GM19455 (cell line): ENCODE measurements at regions not wholly inside any gene's neighbourhood (a gene's known extent, or its start where the extent isn't known, plus 50 kb on each side); places are given as distances from the start of the nearest gene placed in this dataset.

Experiments
- ATAC-seq: cut with Tn5 transposase; IDR thresholded peaks from one replicate; pipeline ENCODE4 v1.9.1; 2021; ENCODE audit not compliant: unreplicated experiment

- no peak for ATAC-seq
These were observed 427.4 kb upstream of the JARID2 start for GRCh38 chr6:14818422-14818884.

GRCh38 chr6:14819001-14819400 lies 426.9 kb upstream of the JARID2 start:
- ATAC-seq: no peak

GRCh38 chr6:14819840-14820420 lies 425.9 kb upstream of the JARID2 start:
- no peak for ATAC-seq

GRCh38 chr6:14822012-14822553 lies 423.8 kb upstream of the JARID2 start:
- no peak for ATAC-seq

- no peak for ATAC-seq
These were observed 423.2 kb upstream of the JARID2 start for GRCh38 chr6:14822679-14823078.

- ATAC-seq: no peak
These were observed 421.8 kb upstream of the JARID2 start for GRCh38 chr6:14824060-14824459.

GRCh38 chr6:14824484-14825275 lies 421.2 kb upstream of the JARID2 start:
- ATAC-seq: no peak

- ATAC-seq: no peak
These were observed 419.4 kb upstream of the JARID2 start for GRCh38 chr6:14826456-14826855.

- no peak for ATAC-seq
These were observed 418.5 kb upstream of the JARID2 start for GRCh38 chr6:14827354-14827753.

- no peak for ATAC-seq
These were observed 417.7 kb upstream of the JARID2 start for GRCh38 chr6:14828201-14828611.

- ATAC-seq: no peak
These were observed 414.8 kb upstream of the JARID2 start for GRCh38 chr6:14831070-14831469.

GRCh38 chr6:14831937-14832336 lies 413.9 kb upstream of the JARID2 start:
- no peak for ATAC-seq

- ATAC-seq: no peak
These were observed 413.4 kb upstream of the JARID2 start for GRCh38 chr6:14832427-14832826.

- ATAC-seq: no peak
These were observed 410.9 kb upstream of the JARID2 start for GRCh38 chr6:14834851-14835530.

- ATAC-seq: no peak
These were observed 408.4 kb upstream of the JARID2 start for GRCh38 chr6:14837435-14837834.

- no peak for ATAC-seq
These were observed 407.7 kb upstream of the JARID2 start for GRCh38 chr6:14838133-14838583.

- ATAC-seq: no peak
These were observed 403.9 kb upstream of the JARID2 start for GRCh38 chr6:14841901-14842421.

- no peak for ATAC-seq
These were observed 401.5 kb upstream of the JARID2 start for GRCh38 chr6:14844411-14844810.

GRCh38 chr6:14848019-14848418 lies 397.9 kb upstream of the JARID2 start:
- no peak for ATAC-seq

- ATAC-seq: no peak
These were observed 396.7 kb upstream of the JARID2 start for GRCh38 chr6:14849185-14849584.

GRCh38 chr6:14851281-14851680 lies 394.6 kb upstream of the JARID2 start:
- no peak for ATAC-seq
